SK-N-SH (cell line): ENCODE measurements at regions not wholly inside any gene's neighbourhood (a gene's known extent, or its start where the extent isn't known, plus 50 kb on each side); places are given as distances from the start of the nearest gene placed in this dataset.

Source experiments
- CTCF ChIA-PET: fragments of 300-600, 350-600 bp; formaldehyde crosslinking; extraction: SDS; loops from one replicate; lab custom pipeline; 2021; lab: Yijun Ruan, JAX
- POLR2A ChIA-PET: fragments of 350-600 bp; sonication (Branson Sonifier 250); formaldehyde crosslinking; extraction: SDS; loops from one replicate; lab custom pipeline; 2020; ENCODE audit warnings: antibody characterized with exemption, inconsistent platforms; lab: Yijun Ruan, JAX
- DNase-seq: peaks from one replicate; pipeline ENCODE4 v3.0.0; 2012
- H2AFZ ChIP-seq: fragments of 200-600 bp; sonication (generic); 2 replicates; pipeline ENCODE4 v1.8.1; 2016; ENCODE audit warnings: antibody characterized with exemption, mild to moderate bottlenecking, low read depth
- H3F3A ChIP-seq: fragments of 200-600 bp; sonication (generic); replicated peaks from 2 replicates; pipeline ENCODE3; 2016; ENCODE audit warnings: antibody characterized with exemption, mild to moderate bottlenecking; ENCODE audit not compliant: insufficient read depth
- H3K27ac ChIP-seq, 2 experiments: fragments of 200-500 bp in 1 of 2; fragments of 200-600 bp in 1 of 2; sonication (Bioruptor generic) in 1 of 2; sonication (generic), shearing (Covaris generic) in 1 of 2; 2 replicates each; pipeline versions ENCODE4 v1.5.1 to v1.6.1; 2014 to 2016; ENCODE audit warnings: low read depth in 2 of 2, inconsistent platforms in 1 of 2, low read length in 1 of 2, mild to moderate bottlenecking in 1 of 2, mixed read lengths in 1 of 2
- H3K27me3 ChIP-seq: fragments of 200-600 bp; sonication (generic), shearing (Covaris generic); 2 replicates; pipeline ENCODE4 v1.6.1; 2016; ENCODE audit warnings: mixed run types; ENCODE audit not compliant: insufficient read depth
- H3K36me3 ChIP-seq, 2 experiments: fragments of 200-500 bp in 1 of 2; fragments of 200-600 bp in 1 of 2; sonication (Bioruptor generic) in 1 of 2; sonication (generic) in 1 of 2; replicated peaks in 1 of 2; 2 replicates each; pipeline versions ENCODE3 to v1.5.1; 2014 to 2016; ENCODE audit warnings: low read length in 1 of 2, mild to moderate bottlenecking in 1 of 2; ENCODE audit not compliant: insufficient read depth in 2 of 2, control insufficient read depth in 1 of 2
- H3K4me1 ChIP-seq, 2 experiments: fragments of 200-500 bp in 1 of 2; fragments of 200-600 bp in 1 of 2; sonication (Bioruptor generic) in 1 of 2; sonication (generic), shearing (Covaris generic) in 1 of 2; 2 replicates each; pipeline versions ENCODE4 v1.5.1 to v1.6.1; 2014 to 2016; ENCODE audit warnings: low read depth in 1 of 2, low read length in 1 of 2, mixed run types in 1 of 2; ENCODE audit not compliant: insufficient read depth in 2 of 2, control insufficient read depth in 1 of 2
- H3K4me2 ChIP-seq: fragments of 200-600 bp; sonication (generic), shearing (Covaris generic); 2 replicates; pipeline ENCODE4 v1.6.1; 2017; ENCODE audit warnings: mixed run types
- H3K4me3 ChIP-seq, 2 experiments: fragments of 200-500 bp in 1 of 2; fragments of 200-600 bp in 1 of 2; sonication (Bioruptor generic) in 1 of 2; sonication (generic), shearing (Covaris generic) in 1 of 2; 2 replicates each; pipeline versions ENCODE4 v1.5.1 to v1.8.1; 2014 to 2016; ENCODE audit warnings: low read depth in 2 of 2, inconsistent platforms in 1 of 2, low read length in 1 of 2, mild to moderate bottlenecking in 1 of 2, mixed read lengths in 1 of 2, moderate library complexity in 1 of 2
- H3K79me2 ChIP-seq: fragments of 200-600 bp; sonication (generic); 2 replicates; pipeline ENCODE4 v1.8.1; 2017; ENCODE audit warnings: mild to moderate bottlenecking; ENCODE audit not compliant: insufficient read depth
- H3K9ac ChIP-seq: fragments of 200-600 bp; sonication (generic); 2 replicates; pipeline ENCODE4 v1.6.1; 2017; ENCODE audit warnings: mixed run types
- H3K9me2 ChIP-seq: fragments of 200-600 bp; sonication (generic); 2 replicates; pipeline ENCODE4 v1.6.1; 2017; ENCODE audit warnings: mixed run types
- H3K9me3 ChIP-seq: fragments of 200-600 bp; sonication (generic); 2 replicates; pipeline ENCODE4 v1.6.1; 2017; ENCODE audit warnings: mixed run types, mild to moderate bottlenecking, moderate library complexity
- H4K20me1 ChIP-seq: fragments of 200-600 bp; sonication (generic); 2 replicates; pipeline ENCODE4 v1.6.1; 2017; ENCODE audit warnings: mild to moderate bottlenecking, mixed run types; ENCODE audit not compliant: insufficient read depth
- EP300 ChIP-seq, 2 experiments: IDR thresholded peaks; 2 replicates each; pipeline versions ENCODE4 v1.4.0 to v1.6.1; 2012; ENCODE audit warnings: borderline replicate concordance in 1 of 2, low read depth in 1 of 2, low read length in 1 of 2
- EZH2phosphoT487 ChIP-seq: fragments of 200-600 bp; sonication (generic); IDR thresholded peaks from 2 replicates; pipeline ENCODE4 v1.6.1; 2017; ENCODE audit warnings: low read depth, mixed run types, mild to moderate bottlenecking, antibody characterized with exemption, moderate library complexity, borderline replicate concordance
- FOSL2 ChIP-seq: IDR thresholded peaks from 2 replicates; pipeline ENCODE4 v1.4.0; 2012; ENCODE audit warnings: low read depth, mild to moderate bottlenecking, moderate library complexity, borderline replicate concordance
- FOXM1 ChIP-seq: IDR thresholded peaks from 2 replicates; pipeline ENCODE4 v1.4.0; 2012; ENCODE audit warnings: low read depth, mild to moderate bottlenecking
- GATA2 ChIP-seq: sonication (generic); formaldehyde crosslinking; IDR thresholded peaks from 2 replicates; pipeline ENCODE4 v1.5.0; 2020; ENCODE audit warnings: mild to moderate bottlenecking, missing genetic modification reagents
- JUND ChIP-seq: IDR thresholded peaks from 2 replicates; pipeline ENCODE4 v1.4.0; 2012
- MEF2A ChIP-seq: IDR thresholded peaks from 2 replicates; pipeline ENCODE4 v1.4.0; 2012; ENCODE audit warnings: low read depth, borderline replicate concordance
- MXI1 ChIP-seq: IDR thresholded peaks from 2 replicates; pipeline ENCODE4 v1.6.1; 2012; ENCODE audit warnings: mild to moderate bottlenecking, low read depth, low read length, improper control_type of control experiment
- NRF1 ChIP-seq: IDR thresholded peaks from 2 replicates; pipeline ENCODE4 v1.6.1; 2012; ENCODE audit warnings: low read depth, mild to moderate bottlenecking, low read length
- POLR2AphosphoS5 ChIP-seq: IDR thresholded peaks from 2 replicates; pipeline ENCODE4 v1.6.1; 2012; ENCODE audit warnings: low read depth, low read length
- RAD21 ChIP-seq: IDR thresholded peaks from 2 replicates; pipeline ENCODE4 v1.6.1; 2012; ENCODE audit warnings: mild to moderate bottlenecking, low read length
- RCOR1 ChIP-seq: fragments of 150-350 bp; IDR thresholded peaks from 2 replicates; pipeline ENCODE4 v1.6.1; 2017; ENCODE audit warnings: antibody characterized with exemption, low read length
- RXRA ChIP-seq: IDR thresholded peaks from 2 replicates; pipeline ENCODE4 v1.4.0; 2012; ENCODE audit warnings: low read depth, mild to moderate bottlenecking, borderline replicate concordance
- TAF1 ChIP-seq: IDR thresholded peaks from 2 replicates; pipeline ENCODE4 v1.6.1; 2012; ENCODE audit warnings: low read depth, mild to moderate bottlenecking, low read length, moderate library complexity, borderline replicate concordance
- TCF12 ChIP-seq: IDR thresholded peaks from 2 replicates; pipeline ENCODE4 v1.4.0; 2012
- TEAD4 ChIP-seq: IDR thresholded peaks from 2 replicates; pipeline ENCODE4 v1.4.0; 2012; ENCODE audit warnings: mild to moderate bottlenecking, borderline replicate concordance; ENCODE audit not compliant: insufficient read depth
- WGBS: methylation state at CpG from one replicate; pipeline ENCODE4 v1.1.6; 2017; ENCODE audit warnings: low lambda C conversion rate; 5-methylcytosine and 5-hydroxymethylcytosine counted together
- TF ChIP-seq, protein P1 (sequence below): fragments of 200-600 bp; sonication (generic); IDR thresholded peaks from 2 replicates; pipeline ENCODE4 v1.6.1; 2017; ENCODE audit warnings: antibody characterized with exemption, mild to moderate bottlenecking, moderate library complexity
- TF ChIP-seq, protein P2 (sequence below): fragments of 150-350 bp; IDR thresholded peaks from 2 replicates; pipeline ENCODE4 v1.6.1; 2016; ENCODE audit warnings: mild to moderate bottlenecking, low read depth, low read length

DNA sequence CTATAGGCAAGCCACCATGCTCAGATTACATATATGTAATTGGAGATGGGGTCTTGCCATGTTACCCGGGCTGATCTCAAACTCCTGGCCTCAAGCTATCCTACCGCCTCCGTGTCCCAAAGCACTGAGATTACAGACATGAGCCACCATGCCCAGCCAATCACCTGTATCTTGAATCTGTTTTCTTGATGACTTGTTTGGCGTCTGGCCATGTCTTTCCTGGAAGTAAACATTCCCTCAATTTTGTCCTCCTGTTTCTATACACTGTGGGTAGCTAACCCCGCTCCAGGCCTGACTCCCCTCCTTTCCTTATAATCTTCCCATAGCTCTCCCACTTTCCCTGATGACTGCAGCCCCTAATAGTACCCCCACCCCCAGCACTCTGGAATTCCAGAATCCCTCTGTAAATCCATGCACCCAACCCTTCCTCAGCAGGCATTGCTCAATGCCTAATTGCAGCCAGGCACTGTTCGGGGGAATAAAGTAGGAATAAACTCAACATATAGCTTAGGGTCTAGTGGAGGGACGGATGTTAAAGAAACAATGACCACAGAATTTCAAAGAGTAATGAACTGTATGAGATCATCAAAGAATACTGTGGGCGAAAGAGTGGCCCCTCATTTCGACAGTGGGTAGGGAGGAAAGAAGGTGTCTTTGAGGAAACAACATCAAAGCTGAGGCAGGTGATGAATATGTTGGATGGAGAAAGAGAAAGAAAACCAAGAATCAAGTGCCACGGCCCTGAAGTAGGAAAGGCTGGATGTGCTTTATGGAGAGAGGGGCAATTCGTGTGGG lies 161.5 kb downstream of the ADSS2 start:
- Histone ChIP-seq H3K4me3 (no peak overlapping the region), H3K9me2 (no peaks in the 10 kb centered on the region), H3K27ac (no peak overlapping the region), H3K9ac (no peak overlapping the region), H3K36me3 (no peaks in the 10 kb centered on the region), H3K4me1 (no peaks in the 10 kb centered on the region), H3F3A (no peaks in the 10 kb centered on the region), H2AFZ (no peak overlapping the region), H3K79me2 (no peaks in the 10 kb centered on the region), H4K20me1 (no peaks in the 10 kb centered on the region)
- ChIA-PET CTCF (interaction anchor here (1.2 to 4.9 kb wide), 3 partner anchors 8 to 947 kb away, joined by 3 to 45 read pairs (median 7); no protein-coding TSS in a partner anchor), POLR2A (no interaction called here)
- 81% methylated on average over 11 of the region's 11 CpGs for WGBS
- no peak for DNase-seq
- TF ChIP-seq, protein P1, sequence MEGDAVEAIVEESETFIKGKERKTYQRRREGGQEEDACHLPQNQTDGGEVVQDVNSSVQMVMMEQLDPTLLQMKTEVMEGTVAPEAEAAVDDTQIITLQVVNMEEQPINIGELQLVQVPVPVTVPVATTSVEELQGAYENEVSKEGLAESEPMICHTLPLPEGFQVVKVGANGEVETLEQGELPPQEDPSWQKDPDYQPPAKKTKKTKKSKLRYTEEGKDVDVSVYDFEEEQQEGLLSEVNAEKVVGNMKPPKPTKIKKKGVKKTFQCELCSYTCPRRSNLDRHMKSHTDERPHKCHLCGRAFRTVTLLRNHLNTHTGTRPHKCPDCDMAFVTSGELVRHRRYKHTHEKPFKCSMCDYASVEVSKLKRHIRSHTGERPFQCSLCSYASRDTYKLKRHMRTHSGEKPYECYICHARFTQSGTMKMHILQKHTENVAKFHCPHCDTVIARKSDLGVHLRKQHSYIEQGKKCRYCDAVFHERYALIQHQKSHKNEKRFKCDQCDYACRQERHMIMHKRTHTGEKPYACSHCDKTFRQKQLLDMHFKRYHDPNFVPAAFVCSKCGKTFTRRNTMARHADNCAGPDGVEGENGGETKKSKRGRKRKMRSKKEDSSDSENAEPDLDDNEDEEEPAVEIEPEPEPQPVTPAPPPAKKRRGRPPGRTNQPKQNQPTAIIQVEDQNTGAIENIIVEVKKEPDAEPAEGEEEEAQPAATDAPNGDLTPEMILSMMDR, result no peak
- TF ChIP-seq, protein P2, sequence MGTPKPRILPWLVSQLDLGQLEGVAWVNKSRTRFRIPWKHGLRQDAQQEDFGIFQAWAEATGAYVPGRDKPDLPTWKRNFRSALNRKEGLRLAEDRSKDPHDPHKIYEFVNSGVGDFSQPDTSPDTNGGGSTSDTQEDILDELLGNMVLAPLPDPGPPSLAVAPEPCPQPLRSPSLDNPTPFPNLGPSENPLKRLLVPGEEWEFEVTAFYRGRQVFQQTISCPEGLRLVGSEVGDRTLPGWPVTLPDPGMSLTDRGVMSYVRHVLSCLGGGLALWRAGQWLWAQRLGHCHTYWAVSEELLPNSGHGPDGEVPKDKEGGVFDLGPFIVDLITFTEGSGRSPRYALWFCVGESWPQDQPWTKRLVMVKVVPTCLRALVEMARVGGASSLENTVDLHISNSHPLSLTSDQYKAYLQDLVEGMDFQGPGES, result no peak
- no peak for TF ChIP-seq JUND
- no peak for TF ChIP-seq NRF1
- TF ChIP-seq FOXM1, result no peak
- no peak for TF ChIP-seq TEAD4
- no peak for TF ChIP-seq EZH2phosphoT487
- no peak for TF ChIP-seq GATA2 (CRISPR knock-in tag)
- TF ChIP-seq TCF12, result no peak
- TF ChIP-seq POLR2AphosphoS5, result no peak
- TF ChIP-seq RAD21, result no peak
- TF ChIP-seq MEF2A, result no peak
- no peak for TF ChIP-seq RXRA
- TF ChIP-seq, all 33 proteins: peak for 0
- H3K9me3 ChIP-seq, result no peaks in the 10 kb centered on the region
- no peak overlapping the region for H3K4me2 ChIP-seq
- H3K27me3 ChIP-seq, result no peaks in the 10 kb centered on the region

DNA sequence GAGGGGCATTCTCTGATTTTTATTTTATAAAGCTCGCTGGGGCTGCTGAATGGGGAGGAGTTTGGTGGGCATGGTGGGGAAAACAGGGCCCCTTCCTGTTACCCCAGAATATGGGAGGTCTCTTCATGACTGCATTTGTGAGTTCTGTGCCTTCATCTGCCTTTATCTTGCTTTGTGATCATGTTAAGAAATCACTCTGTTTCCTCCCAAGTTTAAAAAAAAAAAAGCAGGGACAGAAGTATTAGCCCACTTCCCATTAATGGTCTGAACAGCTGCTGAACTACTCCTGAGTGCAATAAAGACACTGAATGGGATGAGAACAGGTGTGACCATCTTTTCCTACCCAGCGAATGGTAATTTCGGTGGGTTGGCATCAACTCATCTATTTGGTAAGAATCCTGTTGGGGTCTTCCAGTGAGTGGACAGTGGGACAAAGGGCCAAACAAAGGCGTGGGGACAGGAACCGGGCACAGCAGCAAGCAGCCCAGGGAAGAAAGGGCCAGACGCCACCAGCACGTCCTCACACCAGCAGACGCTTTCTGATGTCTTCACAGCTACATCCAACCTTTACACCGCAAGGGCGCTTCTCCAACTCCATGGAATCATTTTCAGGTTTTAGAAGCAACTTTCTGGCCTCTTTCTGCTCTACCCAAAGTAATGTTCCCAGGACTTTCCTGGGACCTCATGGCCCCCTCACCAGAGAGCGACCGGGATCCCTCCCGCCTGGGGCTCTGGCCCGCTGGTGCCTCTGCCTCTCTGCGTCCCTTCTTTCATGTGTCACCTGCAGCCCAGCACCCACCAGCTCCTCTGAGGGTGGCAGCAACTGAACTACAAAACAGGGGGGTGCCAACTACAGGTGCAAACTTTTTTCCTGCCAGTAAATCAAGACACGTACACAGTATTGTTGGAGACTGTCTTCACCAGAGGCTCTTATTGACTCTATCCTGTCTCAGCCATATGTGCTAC lies 160.2 kb downstream of the ADSS2 start:
- POLR2A ChIA-PET, result no interaction called here

More for the DNA sequence above, 160.2 kb downstream of the ADSS2 start:
- WGBS, result 88% methylated on average over 16 of the region's 16 CpGs
- Histone ChIP-seq H3K27me3 (no peaks in the 10 kb centered on the region), H4K20me1 (no peaks in the 10 kb centered on the region), H3K36me3 (no peaks in the 10 kb centered on the region), H3K9me3 (no peaks in the 10 kb centered on the region), H3K9ac (no peak overlapping the region), H3K4me1 (no peaks in the 10 kb centered on the region), H3F3A (no peaks in the 10 kb centered on the region), H2AFZ (no peak overlapping the region), H3K9me2 (no peaks in the 10 kb centered on the region), H3K79me2 (no peaks in the 10 kb centered on the region), H3K4me2 (no peak overlapping the region), H3K4me3 (no peak overlapping the region), H3K27ac (no peak overlapping the region)
- no peak for TF ChIP-seq RCOR1
- no peak for TF ChIP-seq MXI1
- TF ChIP-seq JUND, result no peak
- TF ChIP-seq FOSL2, result no peak
- no peak for TF ChIP-seq TAF1
- no peak for TF ChIP-seq EP300 (IDR thresholded peaks at IDR 0.05; ENCODE audit: borderline replicate concordance in 1 of 2, low read depth in 1 of 2, low read length in 1 of 2)
- TF ChIP-seq NRF1, result no peak
- CTCF ChIA-PET, result interaction anchor here (1.9 to 4.9 kb wide), 2 partner anchors 7 to 948 kb away, joined by 7 to 45 read pairs; no protein-coding TSS in a partner anchor
- DNase-seq, result no peak
